GM13976 (cell line): ENCODE measurements at regions not wholly inside any gene's neighbourhood (a gene's known extent, or its start where the extent isn't known, plus 50 kb on each side); places are given as distances from the start of the nearest gene placed in this dataset.
"Not testable (repeated sequence)": the region's sequence is repeated elsewhere in the genome, so short reads cannot be mapped to it uniquely, and the experiment has no call there.

Source experiments
- DNase-seq: peaks from one replicate; pipeline ENCODE4 v3.0.0; 2012; ENCODE audit warnings: low spot score
- in situ Hi-C: fragments of 300-500 bp; cut with MboI; formaldehyde crosslinking; loops from one replicate; pipeline ENCODE4 v1.12.0; 2022; ENCODE audit warnings: low sequenced_read_pairs, mixed read lengths, inconsistent platforms; ENCODE audit not compliant: unreplicated experiment
- TF ChIP-seq, protein P1 (sequence below): IDR thresholded peaks from 2 replicates; pipeline ENCODE4 v1.5.1; 2012; ENCODE audit warnings: borderline replicate concordance, mild to moderate bottlenecking; ENCODE audit not compliant: insufficient read depth; ENCODE audit errors: extremely low read depth, missing control alignments, control extremely low read depth

DNA sequence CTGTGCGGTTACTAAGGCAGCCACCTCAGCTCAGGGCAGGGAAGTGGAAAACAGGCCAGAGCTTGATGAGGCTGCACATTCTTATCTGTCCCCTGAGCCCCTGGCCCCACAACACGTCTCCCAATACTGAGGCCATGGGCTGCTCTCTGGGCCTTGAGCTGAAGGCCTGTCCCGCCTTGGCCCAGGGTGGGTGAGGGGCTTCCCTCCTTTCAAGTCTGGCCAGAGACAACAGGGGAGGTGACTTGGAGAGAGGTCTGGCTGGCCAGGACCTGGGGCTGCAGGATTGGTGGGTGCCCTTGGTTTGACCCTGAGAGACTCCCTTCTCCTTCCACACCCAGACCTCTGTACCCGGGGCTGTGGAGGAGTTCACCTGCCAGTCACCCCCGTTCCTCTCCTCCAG is 563.8 kb downstream of the PTPRU start:
- TF ChIP-seq, protein P1, sequence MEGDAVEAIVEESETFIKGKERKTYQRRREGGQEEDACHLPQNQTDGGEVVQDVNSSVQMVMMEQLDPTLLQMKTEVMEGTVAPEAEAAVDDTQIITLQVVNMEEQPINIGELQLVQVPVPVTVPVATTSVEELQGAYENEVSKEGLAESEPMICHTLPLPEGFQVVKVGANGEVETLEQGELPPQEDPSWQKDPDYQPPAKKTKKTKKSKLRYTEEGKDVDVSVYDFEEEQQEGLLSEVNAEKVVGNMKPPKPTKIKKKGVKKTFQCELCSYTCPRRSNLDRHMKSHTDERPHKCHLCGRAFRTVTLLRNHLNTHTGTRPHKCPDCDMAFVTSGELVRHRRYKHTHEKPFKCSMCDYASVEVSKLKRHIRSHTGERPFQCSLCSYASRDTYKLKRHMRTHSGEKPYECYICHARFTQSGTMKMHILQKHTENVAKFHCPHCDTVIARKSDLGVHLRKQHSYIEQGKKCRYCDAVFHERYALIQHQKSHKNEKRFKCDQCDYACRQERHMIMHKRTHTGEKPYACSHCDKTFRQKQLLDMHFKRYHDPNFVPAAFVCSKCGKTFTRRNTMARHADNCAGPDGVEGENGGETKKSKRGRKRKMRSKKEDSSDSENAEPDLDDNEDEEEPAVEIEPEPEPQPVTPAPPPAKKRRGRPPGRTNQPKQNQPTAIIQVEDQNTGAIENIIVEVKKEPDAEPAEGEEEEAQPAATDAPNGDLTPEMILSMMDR, result no peak
- no peak for DNase-seq
- in situ Hi-C loops, result no loop called here

DNA sequence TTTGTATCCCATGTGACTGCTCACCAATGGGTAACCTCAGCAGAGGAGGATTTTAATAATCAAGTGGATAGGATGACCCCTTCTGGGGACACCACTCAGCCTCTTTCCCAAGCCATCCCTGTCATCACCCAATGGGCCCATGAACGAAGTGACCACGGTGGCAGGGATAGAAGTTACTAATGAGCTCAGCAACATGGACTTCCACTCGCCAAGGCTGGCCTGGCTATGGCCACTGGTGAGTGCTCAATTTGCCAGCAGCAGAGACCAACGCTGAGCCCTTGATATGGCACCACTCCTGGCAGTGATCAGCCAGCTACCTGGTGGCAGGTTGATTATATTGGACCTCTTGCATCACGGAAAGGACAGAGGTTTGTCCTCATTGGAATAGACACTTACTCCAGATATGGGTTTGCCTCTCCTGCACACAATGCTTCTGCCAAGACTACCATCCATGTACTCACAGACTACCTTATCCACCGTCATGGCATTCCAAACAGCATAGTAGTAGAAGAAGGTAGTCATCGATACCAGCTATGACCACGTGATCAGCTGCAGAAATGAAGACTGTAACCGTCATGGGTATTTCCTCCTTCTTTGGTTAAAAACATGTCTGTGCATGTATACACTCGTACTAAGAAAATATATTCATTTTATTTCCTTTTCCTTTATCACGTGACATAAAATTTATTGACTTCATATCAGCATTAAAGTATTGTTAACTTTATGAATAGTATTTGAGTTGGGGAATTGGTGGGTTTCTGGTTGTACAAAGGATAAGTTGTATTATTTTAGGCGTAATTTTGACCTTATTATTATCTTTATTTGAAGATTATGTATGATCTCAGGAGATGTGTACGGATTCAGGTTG is 562.6 kb downstream of the PTPRU start:
- in situ Hi-C loops, result no loop called here
- TF ChIP-seq, protein P1, result no peak
- DNase-seq, result no peak

DNA sequence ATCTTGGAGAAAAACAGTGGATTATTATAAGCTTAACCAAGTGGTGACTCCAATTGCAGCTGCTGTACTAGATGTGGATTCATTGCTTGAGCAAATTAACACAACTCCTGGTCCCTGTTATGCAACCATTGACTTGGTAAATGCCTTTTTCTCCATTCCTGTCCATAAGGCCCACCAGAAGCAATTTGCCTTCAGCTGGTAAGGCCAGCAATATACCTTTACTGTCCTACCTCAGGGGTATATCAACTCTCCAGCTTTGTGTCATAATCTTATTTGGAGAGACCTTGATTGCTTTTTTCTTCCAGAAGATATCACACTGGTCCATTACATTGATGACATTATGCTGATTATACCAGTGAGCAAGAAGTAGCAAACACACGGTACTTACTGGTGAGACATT is 560.8 kb downstream of the PTPRU start:
- in situ Hi-C loops, DNase-seq: not testable (repeated sequence)

DNA sequence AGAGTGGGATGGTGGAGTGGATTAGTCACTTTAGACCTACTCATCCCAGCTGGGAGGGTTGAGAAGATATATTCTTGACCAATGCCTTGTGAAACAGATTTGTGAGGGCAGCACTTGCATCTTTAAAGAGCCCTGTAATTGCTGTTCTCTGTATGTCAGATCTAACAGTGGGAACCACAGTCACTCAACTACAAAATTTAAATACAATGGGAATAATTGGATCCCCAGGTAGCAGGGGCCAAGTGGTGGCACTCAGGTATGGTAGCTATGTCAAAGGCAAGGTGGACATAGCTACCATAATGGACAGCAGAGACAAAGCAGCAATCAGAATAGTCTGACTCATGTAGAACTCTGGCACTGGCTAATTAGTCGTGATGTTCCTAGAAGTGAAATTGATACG is 559.6 kb downstream of the PTPRU start:
- in situ Hi-C loops, DNase-seq: not testable (repeated sequence)

DNA sequence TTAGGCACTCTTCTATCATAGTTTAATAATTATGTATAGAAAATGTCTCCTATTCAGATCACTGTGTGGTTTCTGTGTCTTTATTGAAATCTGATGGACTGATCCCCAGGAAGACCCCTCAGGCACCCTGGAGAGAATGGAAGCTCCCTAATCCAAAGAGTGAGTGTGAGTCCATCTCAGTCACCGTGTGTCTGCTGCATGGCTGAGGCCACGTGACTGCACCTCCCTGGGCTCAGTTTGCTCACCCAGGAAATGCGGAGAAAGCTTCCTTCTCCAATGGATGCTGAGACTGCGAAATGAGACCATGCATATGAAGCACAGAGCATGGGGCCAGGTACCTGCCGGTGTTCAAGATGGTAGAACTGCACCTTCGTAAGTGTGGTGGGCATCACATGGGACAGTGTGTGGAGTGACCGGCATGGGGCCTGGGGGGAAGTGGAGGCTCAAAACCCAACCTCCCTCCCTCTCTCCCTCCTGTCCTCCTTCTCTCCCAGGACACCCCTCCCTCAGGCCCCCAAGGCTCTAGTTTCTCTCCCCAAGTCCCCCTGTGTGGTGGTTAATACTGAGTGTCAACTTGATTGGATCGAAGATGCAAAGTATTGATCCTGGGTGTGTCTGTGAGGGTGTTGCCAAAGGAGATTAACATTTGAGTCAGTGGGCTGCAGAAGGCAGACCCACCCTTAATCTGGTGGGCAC is 557.5 kb downstream of the PTPRU start:
- TF ChIP-seq, protein P1, result no peak
- DNase-seq, result no peak
- in situ Hi-C loops, result no loop called here

DNA sequence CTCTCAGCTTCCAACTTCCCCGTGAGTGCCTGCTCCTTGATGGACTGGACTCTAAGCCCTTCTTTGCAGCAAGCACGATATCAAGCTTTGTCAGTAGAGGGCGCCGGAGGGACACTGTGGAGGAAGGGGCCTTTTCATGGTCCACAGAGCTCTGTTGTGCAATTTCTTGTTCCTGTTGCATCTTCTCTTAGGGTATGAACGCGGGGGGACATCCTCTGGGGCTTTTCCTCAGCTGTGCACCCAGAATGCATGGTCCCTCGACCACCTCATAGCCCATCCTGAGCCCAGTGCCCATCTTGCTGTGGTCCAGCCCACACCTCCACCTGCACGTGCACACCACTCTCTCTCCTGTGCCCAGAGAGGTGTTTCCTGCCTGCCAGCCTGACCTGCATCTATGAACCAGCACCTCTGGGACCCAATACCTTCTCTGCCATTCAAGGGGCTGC is 556.8 kb downstream of the PTPRU start:
- TF ChIP-seq, protein P1, result peak; percentile 64
- DNase-seq, result peak; percentile 68
- in situ Hi-C loops, result no loop called here

DNA sequence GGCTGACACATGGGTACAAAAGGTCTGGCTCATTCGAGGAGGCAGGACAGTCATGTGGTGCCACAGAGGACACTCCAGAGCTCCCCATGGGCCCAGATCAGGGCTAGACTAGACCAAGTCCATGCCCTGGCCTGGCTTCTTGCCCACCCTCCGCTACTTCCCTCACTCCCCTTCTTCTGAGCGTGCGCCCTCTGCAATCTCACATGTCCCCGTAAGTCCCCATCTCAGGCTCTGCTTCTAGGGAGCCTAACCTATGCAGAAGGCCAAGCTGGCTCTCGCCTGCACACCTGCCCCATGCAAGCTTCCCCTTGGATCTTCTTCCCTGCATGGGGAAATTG is 553.6 kb downstream of the PTPRU start:
- in situ Hi-C loops, result no loop called here
- TF ChIP-seq, protein P1, result no peak
- no peak for DNase-seq
